Vagina (tissue), 2 donors: ENCODE measurements at regions not wholly inside any gene's neighbourhood (a gene's known extent, or its start where the extent isn't known, plus 50 kb on each side); places are given as distances from the start of the nearest gene placed in this dataset.

Experiments used
- CTCF ChIP-seq, 3 experiments: fragments of 450-650 bp in 2 of 3; fragments of 200-600 bp in 1 of 3; sonication (generic) in 1 of 3; IDR thresholded peaks; one replicate each; pipeline ENCODE4 v1.5.1; 2017 to 2019; ENCODE audit warnings: antibody characterized with exemption in 3 of 3, mild to moderate bottlenecking in 2 of 3, moderate library complexity in 2 of 3
- POLR2A ChIP-seq, 2 donors: fragments of 450-650 bp; IDR thresholded peaks; one replicate each; pipeline ENCODE4 v1.6.1; 2017; ENCODE audit warnings: antibody characterized with exemption in 2 of 2, mild to moderate bottlenecking in 2 of 2, moderate library complexity in 2 of 2

GRCh38 chr12:107447336-107447735 is 238.3 kb upstream of the PWP1 start:
- TF ChIP-seq CTCF (IDR thresholded peaks at IDR 0.05) (no peak), POLR2A (IDR thresholded peaks at IDR 0.05) (no peak)
